GM04504 (cell line): ENCODE measurements at regions not wholly inside any gene's neighbourhood (a gene's known extent, or its start where the extent isn't known, plus 50 kb on each side); places are given as distances from the start of the nearest gene placed in this dataset.

Source experiments
- DNase-seq: peaks from one replicate; pipeline ENCODE4 v3.0.0-alpha.2; 2012; ENCODE audit warnings: low read depth

DNA sequence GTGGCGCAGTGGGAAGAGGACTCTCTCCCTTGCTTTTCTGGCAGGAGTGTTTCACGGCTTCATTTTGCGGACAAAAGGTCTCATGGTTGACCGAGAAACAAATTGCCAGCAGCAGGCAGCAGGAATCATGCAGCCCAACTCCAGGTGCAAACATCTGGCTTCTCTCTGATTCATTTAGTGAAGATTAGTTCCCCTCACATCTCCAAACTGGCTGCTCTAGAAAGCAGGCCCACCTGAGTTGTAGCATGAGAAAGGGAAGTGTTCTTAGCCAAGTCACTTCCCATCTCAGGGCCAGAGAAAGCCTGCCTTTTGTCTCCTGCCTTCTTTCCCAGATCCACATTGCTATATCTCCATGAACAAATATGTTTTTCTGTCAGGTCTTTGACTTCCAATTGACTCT lies 120.8 kb upstream of the CCDC196 start:
- no peak for DNase-seq

DNA sequence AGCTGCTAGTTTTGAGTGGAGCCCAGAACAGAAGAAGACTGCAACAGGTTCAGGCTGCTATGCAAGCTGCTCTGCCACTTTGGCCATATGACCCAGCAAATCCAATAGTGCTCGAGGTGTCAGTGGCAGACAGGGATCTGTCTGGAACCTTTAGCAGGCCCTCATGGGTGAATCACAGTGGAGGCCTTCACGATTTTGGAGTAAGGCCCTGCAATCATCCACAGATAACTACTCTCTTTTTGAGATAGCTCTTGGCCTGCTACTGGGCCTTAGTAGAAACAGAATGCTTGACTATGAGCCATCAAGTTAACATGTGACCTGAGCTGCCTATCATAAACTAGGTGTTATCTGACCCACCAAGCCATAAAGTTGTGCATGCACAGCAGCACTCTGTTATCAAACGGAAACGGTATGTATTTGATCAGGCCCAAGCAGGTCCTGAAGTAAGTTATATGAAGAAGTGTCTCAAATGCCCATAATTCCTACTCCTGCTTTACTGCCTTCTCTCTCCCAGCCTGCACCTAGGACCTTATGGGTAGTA lies 116.9 kb upstream of the CCDC196 start:
- no peak for DNase-seq

DNA sequence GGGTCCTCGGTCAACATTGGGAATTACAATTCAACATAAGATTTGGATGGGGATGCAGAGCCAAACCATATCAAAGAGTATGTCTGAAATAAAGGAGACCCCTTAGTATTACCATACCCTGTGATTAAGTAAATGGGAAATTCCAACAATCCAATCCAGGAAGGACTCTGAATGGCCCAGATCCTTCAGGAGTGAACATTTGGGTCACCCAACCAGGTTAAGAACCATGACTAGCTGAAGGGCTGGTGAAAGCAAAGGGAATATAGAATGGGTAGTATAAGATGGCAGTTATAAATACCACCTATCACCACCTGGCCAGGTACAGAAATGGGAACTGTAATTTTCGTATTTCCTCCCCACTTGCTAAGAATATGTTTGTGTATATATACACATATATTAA lies 114.4 kb upstream of the CCDC196 start:
- DNase-seq = no peak

DNA sequence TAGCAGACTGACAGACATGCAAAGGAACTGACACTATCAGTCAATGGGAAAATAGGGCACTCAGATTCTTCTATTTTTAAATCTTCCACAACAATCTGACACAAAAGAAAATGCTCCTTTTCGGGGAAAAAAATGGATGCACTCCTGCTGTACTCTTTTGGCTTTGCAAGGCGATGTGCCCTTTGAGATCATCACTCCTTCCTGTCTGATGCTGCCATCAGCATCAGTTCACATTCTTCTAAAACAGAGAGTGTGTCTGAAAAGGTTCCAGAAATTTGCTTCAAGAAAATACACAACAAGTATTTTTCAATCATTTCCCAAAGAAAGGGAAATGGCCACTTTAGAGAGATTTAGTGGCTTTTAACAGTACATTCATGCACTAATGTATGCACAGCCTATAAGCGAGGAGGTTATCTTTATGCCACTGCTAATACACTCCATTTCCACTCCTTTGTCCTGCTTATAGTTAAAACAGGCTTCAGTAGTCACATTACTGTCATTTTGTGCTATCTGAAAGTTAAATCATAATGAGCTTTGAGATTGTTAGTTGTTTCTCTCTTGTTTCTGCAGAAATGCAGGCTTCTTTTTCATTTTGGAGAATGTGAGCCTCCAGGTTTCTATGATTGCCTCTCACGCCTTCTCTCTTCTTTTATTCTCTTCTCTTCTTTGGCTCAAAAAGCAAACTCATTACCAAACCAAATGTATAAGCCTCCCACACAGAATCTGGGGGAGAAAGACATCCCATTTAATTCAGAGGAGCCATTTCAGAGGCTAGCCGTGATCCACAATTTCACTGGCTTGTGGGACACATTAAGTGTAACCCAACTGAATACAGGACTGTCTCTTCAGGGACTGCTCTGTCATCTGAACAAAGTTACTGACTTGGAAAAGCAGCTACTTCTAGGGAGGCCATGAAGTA lies 110.9 kb upstream of the CCDC196 start:
- no peak for DNase-seq

DNA sequence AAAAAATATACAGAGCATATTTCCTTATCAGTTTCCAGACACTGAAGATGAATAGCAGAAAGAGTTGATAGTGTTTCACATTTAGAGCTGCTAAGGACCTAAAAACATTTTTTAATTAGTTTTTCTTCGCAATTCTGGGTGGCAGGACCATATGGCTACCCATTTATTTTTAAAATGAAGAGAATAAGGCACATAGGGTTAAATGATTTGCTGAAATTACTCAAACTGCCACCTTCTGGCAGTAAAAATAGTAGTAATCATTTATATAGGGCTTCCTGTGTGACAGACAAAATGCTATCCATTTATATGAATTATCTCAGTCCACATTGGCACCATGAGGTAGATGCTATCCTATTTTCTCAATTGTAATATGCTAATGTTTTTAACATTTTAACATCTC lies 108.6 kb upstream of the CCDC196 start:
- DNase-seq = no peak

DNA sequence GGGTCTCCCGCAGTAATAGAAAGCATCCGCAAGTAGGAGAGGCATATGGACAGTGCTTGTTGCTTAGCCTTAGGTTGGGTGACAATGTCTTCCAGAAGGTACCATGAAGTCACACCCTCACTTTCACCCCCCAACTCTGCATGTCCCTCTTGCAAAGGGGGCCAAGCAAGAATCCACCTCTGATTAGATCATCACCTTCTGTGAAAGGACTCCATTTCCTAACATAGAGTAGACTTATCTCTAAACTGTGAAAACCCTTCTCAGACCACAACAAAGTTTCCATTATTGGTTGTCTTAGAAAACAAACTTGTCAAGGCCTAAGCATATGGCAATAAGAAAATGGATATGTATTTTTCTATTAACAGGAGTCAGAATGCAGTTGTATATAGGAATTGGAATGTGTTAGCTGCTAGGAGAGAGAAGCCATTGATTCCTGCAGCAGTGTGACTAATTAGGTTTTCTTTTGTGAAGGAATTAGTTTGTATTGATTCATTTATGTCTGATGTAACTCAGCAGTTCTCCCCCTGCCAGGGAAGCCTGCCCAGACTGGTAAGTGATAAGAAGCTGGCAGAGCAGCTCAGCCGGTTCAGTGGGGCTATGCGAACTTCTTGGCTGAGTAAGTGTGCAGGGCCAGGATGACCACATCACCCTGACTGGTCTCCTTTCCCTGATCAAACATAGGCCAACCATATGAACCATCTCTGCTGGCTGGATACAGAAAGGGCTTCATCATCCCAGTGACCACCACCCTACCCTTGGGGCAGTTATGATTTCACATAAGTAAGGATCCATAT lies 107.3 kb upstream of the CCDC196 start:
- DNase-seq = no peak

DNA sequence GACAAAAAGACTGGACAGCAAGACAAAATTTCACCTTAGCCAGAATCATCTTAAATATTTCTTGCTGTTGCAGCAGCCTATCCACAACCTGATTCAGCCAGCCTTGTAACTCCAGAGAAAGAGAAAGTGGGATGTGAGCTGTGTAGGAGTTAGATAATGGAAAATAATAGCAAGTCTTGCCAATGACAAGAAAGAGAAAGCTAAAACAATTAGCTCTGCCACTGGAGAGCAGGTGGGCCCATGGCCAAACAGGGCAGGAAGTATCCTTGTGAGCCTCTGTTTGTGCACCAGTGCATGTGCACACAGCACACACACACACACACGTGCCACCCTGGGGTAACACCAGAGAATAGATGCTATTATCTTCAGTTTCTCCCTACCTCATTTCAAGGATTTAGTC lies 106.0 kb upstream of the CCDC196 start:
- DNase-seq = no peak

DNA sequence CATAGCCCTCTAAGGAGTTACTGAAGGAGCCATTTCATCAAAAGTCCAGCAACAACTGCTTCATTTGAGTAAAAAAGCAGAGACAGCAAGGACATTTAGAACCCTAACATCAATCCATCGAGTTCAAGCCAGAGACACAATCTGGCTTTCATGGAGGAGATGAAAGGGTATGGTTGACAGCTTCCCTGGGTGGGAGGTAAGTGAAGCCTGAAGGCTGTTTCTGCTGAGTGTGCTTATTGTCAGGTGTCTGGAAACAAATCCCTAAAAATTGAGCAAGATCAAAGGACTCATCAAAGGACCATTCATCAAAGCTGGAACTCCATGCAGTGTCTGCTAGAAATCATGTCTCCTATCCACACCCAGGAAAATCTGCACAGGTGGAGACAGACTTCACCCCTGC lies 104.4 kb upstream of the CCDC196 start:
- no peak for DNase-seq

DNA sequence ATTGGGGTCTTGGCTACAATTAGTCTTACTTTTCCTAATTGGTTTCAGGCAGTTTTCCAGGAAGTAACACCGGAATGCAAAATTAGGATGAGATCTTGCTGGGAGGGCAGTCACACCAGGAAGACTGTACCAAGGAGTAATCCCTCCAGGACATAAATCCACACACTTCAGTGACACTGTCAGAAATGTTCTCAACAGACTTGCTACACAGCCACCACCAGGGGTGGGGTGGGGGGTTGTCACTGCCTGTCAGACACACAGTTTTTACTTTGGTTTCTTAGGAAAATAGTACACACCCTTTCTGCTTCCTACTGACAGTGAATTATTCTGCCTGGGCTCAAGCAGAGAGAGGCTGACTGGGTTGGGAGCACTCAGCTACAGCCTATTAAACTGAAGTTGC lies 102.9 kb upstream of the CCDC196 start:
- DNase-seq = no peak

DNA sequence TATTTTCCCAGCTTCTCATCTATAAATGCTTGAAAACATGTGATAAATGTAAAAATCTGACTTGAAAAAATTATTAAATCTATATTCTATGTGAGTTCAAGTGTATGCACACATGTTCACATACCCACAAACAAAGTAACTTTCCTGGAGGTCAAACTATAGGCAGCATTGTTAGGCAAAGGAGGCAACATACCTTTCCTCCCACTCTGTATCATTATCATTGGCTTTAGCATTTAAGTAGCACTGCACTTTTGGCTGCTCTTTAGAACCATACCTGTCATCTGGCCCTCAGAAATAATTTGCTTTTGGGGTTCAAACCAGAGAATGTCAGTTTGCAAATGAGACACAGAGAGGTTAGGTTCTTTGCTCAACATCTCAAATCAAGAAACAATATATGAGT lies 102.4 kb upstream of the CCDC196 start:
- no peak for DNase-seq

DNA sequence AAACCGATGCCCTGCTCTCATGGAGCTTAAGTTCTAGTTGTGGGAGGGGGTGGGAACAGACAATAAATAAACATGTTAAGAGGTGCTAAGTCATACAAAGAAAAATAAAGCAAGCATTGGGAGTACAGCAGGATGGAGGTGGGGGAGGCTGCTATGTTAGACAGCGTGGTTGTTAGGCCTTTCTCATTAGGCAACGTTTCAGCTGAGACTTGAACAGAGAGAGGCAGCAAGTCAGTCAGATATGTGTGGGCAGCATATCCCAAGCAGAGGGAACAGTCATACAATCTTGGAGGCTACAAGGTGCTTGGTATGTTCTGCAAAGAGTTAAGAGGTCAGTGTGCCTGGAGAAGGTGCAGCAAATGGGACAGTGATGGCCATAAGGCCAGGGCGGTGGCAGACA lies 97.7 kb upstream of the CCDC196 start:
- no peak for DNase-seq

DNA sequence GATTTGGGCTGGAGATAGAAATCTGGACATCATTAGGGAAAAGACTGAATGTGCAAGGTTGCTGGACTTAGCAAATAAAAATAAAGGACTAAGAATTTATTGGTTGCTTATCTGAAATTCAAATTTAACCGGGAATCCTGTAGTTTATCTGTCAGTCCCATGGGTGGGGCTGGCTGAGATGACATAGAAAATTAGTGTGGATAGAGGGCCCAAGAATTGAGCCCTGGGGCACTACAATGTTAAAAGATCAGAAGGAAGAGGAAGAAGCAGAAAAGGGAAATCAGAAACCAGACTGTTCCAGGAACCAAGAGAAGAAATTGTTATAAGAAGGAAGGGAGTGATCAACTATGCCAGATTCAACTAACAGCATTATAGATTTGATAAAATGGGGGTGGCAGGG lies 96.7 kb upstream of the CCDC196 start:
- no peak for DNase-seq

DNA sequence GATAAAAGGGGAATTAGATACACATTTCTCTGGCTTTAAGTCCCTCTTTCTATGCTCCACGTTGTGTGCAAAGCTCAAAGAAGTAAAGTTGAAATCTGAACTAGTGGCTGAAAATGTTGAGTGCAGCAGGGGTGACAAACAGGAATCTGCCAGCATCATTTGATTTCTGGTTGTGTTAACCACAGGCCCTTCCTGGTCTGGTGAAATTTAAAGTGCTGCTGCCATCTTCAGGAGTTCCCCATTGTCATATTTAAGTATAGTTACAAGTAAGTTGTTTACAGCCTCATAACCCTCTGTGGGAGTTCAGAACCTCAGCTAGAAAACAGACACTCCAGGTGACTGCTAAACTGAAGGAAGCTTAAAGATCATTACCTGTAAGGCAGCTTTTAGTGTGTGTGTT lies 90.9 kb upstream of the CCDC196 start:
- DNase-seq = no peak

DNA sequence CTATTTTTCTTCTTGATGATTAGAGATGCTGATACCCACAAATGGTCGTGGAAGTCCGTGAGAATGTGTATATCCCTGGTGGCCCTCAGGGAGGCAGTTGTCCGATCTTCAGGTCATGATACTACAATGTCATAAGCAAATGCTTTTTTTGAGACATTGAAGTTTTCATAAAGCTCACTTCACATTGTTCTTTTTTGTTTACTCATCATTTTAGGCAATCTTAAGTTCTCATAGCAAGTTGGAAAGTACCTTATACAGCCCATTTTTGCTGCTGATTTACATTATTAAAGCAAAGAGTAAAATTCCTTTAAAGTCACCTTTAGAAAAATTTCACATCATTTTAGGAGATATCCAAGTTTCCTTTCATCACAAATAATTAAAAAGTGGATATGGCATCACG lies 90.0 kb upstream of the CCDC196 start:
- no peak for DNase-seq

DNA sequence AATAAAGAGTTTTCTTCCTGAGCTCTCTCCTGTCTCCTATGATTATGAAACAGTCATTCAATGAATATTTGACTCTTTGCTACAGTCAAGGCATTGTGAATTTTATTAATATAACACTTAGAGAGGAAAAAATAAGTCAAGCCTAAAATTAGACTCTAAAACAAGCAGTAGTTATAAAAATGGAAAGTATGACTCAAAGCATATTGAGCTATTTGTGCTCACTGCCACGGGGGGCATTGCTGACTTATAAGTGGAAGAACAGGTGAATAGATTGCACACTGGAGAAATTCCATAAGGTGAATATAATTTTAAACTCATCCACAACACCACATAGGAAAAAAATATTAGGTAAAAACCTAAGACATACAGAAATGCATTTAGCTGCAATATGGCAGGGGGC lies 87.7 kb upstream of the CCDC196 start:
- DNase-seq = no peak

DNA sequence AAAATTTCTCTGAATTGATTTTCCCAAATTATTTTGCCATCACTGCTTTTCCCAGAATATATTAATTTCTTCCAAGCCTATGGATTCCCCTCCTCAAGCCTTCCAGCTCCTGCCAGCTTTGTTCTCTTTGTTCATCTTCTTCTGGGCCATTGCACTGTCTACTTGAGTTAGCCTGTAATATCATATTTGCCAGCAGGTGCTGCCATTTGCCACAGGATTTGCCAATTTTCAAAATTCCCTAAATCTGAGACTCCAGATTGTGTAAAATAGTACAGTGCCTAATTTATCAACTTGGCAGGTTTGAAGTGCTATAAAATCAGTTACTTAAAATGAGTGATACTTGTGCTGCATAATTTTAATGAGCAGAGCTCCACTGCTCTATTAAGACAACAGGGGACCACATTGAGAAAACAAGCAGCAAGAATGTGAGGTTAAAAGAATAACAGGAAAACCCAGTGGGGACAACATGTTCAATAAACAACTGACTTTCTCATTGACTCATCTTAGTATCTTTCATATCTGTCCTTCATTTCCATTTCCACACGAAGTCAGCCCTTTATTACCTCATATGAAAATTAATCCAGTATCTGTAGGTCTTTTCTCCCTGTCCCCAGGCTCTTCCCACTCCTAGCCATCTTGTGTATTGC lies 84.6 kb upstream of the CCDC196 start:
- DNase-seq = no peak

DNA sequence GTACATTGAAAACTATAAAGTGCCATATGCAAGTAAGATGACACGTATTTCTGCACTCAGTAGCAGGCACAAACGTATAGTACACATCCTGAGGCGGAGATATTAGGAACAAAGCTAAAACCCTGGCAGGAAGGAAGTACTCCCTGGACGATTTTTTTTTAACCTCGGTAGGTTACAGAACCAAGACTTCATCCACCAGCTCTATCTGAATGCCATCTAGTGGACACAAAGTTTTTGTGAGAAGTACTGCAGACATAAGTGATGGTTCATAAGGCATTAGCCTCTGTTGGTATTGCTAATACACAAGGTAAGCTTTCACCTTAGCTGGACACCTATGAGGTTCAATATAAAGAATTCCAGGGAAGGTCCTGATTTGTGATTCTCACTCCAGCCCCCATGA lies 83.0 kb upstream of the CCDC196 start:
- no peak for DNase-seq

DNA sequence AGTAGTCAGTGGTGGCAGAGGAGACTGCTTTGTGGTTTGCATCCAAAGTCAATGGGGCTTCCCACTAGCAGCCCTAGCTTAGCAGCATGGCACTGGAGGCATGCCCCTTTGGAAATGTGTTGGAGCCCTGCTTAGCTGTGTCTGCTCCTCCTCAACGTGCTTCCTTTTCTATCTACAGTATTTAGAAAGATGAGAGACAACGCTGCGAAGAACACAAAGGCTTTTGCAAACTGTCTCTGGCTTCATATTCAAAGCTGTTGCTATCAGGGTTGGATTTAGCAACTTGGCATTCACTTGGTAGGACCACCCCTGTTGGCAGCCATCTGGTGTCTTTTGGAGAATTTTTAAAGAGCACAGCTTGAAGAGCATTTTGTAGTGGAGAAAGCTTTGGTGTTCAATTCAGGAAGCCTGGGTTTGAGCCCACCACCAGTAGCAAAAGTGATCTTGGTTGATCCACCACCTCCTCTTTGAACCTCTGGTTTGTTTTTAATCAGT lies 82.1 kb upstream of the CCDC196 start:
- no peak for DNase-seq

DNA sequence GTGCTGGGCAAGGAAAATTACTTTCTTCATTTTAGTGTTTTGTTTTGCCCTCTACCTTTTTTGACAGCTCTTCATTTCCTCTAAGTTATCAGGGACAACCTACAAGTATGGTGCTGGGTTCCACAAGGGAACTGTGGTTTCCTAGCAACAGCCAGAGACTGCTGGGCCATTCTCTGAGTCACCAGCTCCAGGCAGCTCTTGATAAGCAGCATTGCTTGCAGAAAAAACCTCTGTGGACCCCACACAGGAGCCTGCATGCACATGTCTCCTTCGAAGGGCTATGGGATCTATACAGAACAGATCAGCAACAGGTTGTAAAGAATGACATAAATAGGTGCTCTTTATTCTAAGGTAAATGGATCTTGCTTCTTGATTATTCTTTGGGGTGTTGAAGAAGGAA lies 81.0 kb upstream of the CCDC196 start:
- no peak for DNase-seq

DNA sequence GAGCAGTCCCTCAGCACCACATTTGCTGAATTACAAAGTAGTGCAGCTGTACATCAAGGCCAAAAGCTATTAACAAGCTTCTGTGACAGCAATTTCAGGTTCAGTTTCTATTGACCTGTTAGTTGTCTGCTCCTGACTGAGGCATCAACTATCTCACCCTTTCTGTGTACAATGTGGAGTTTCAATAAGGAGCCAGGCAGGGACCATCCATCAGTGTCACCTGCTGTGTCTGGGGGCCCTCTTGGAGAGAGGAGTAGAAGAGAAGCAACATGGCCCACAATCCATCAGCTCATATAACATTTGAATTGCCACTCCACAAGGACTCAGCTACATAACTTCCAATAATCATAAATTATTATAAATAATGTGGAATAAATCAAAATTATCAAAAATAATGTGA lies 72.3 kb upstream of the CCDC196 start:
- no peak for DNase-seq

DNA sequence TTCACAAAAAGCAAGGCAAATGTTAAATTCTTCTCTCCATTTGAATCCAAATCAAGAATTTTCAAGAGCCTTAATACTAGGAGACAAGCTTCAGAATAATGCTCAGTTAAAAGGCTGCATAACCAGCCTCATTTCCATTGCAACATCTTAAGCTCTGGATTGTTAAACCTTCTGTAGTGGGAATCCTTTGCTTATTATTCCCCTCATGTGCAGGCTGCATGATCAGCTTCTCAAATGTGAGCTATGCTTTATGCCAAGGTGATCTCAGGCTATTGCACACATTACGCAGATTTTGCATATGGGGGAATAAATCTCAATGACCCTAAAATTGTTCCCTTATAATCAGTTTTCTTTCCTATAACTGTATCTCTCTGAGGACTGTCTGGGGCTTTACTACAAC lies 71.7 kb upstream of the CCDC196 start:
- no peak for DNase-seq

DNA sequence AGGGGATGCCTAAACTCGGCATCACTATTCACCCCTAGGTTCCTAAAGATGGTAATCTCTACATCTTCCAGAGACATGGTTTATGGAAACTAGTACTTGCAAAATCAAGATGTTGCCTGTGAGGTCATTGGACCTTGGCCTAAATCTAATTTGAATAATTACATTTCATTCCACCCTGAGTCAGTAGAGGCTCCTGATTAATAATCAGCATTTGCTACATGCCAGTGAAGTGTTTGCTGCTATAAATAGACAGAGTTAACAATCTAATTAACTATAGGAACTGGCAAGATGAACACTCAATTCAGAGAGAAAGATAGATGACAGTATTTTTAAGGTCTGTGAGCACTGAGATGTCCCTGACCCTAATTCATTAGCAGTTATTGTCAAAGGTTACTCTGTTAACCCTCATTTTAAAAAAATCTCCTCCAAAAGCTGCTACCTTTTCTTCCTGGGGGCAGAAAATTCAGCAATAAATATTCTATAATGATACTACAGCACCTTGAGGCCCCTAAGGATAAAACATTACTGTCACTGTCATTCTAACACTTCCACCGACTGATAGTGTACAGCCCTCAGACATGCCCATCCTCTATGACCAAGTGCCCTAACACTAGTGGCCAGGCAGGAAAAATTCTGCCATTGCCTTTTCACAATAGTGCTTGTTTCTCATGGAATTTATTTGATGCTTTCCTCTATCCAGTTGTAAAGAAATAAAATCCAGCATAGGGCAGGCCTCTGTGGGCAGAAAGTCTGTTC lies 65.7 kb upstream of the CCDC196 start:
- DNase-seq = no peak
